Heart left ventricle (tissue), 16 donors: ENCODE measurements at regions not wholly inside any gene's neighbourhood (a gene's known extent, or its start where the extent isn't known, plus 50 kb on each side); places are given as distances from the start of the nearest gene placed in this dataset.

Experiments
- ATAC-seq, 4 donors: fragments of 200-7000 bp; cut with Tn5 transposase; one replicate each; pipeline ENCODE4 v1.9.1; 2020 to 2022; ENCODE audit warnings: moderate library complexity in 4 of 4, mild to moderate bottlenecking in 3 of 4, moderate number of reproducible peaks in 1 of 4
- DNase-seq, 5 donors: peaks; one replicate each; pipeline ENCODE4 v3.0.0-alpha.2; 2020
- H3K27ac ChIP-seq, 12 donors: fragments of 200-600 bp; sonication (generic) in 4 of 12; one replicate each; pipeline versions ENCODE4 v1.5.0 to v1.8.0; 2016 to 2022; ENCODE audit warnings: mild to moderate bottlenecking in 2 of 12
- H3K27me3 ChIP-seq, 9 donors: fragments of 200-600 bp; sonication (generic) in 2 of 9; one replicate each; pipeline versions ENCODE4 v1.5.1 to v1.8.0; 2016 to 2022; ENCODE audit warnings: mild to moderate bottlenecking in 3 of 9
- H3K36me3 ChIP-seq, 9 donors: fragments of 200-600 bp; sonication (generic) in 2 of 9; one replicate each; pipeline versions ENCODE4 v1.5.0 to v1.8.0; 2018 to 2022; ENCODE audit warnings: mild to moderate bottlenecking in 2 of 9
- H3K4me1 ChIP-seq, 12 donors: fragments of 200-600 bp; sonication (generic) in 4 of 12; one replicate each; pipeline versions ENCODE4 v1.5.0 to v1.8.0; 2016 to 2022; ENCODE audit warnings: mild to moderate bottlenecking in 3 of 12
- H3K4me3 ChIP-seq, 12 donors: fragments of 200-600 bp; sonication (generic) in 4 of 12; one replicate each; pipeline versions ENCODE4 v1.5.0 to v1.8.0; 2017 to 2022; ENCODE audit warnings: mild to moderate bottlenecking in 9 of 12, moderate library complexity in 4 of 12
- H3K9me3 ChIP-seq, 12 donors: fragments of 200-600 bp; sonication (generic) in 4 of 12; one replicate each; pipeline versions ENCODE4 v1.5.0 to v1.8.0; 2016 to 2022; ENCODE audit warnings: mild to moderate bottlenecking in 1 of 12
- POLR2A ChIP-seq, 2 donors: fragments of 450-650 bp; IDR thresholded peaks; one replicate each; pipeline ENCODE4 v1.6.1; 2017; ENCODE audit warnings: antibody characterized with exemption in 2 of 2, mild to moderate bottlenecking in 2 of 2, moderate library complexity in 2 of 2
- WGBS, 4 donors: extraction: QIAGEN DNeasy Blood & Tissue Kit in 2 of 4; methylation state at CpG; one replicate each; pipeline versions ENCODE4 v1.1.5 to v1.1.7; 2013 to 2018; 5-methylcytosine and 5-hydroxymethylcytosine counted together
- intact Hi-C, 10 donors: fragments of 100-400 bp; cut with DNase I; formaldehyde crosslinking; loops; one replicate each; pipeline versions ENCODE4 v1.11.1 to v1.14.2; 2022
- TF ChIP-seq, protein P1 (sequence below), 12 donors: fragments of 200-600 bp; sonication (generic) in 4 of 12; IDR thresholded peaks; one replicate each; pipeline versions ENCODE4 v1.5.0 to v1.8.0; 2018 to 2022; ENCODE audit warnings: antibody characterized with exemption in 12 of 12, mild to moderate bottlenecking in 5 of 12
- donor health status: ischemic (EF 13 %, LVEDD 7.1; RV severe dilation, severe dysfunction).
- donor health status: healthy with polysubstance abuse.
- donor health status: DM: no; HTN: yes; CAD: no.
- donor health status: DM: no; HTN: no; CAD: no.
- donor health status: ischemic (EF 25% LVEDD 6.9; RV normal size, moderate dysfunction).
- donor health status: ischemic (EF 25% LVEDD 5.7; RV mildly dilated, moderate dysfunction).
- donor health status: healthy.
- donor health status: DM: yes; HTN: yes; CAD: no.
- donor health status: ischemic (EF 35%, LVEDD 5.7; RV mildly dilated, moderate dysfunction).
- donor health status: nonischemic (EF 11% LVEDD 7.7; RV severe dilation, severe dysfunction).
- donor health status: DM: yes; HTN: yes; CAD: no.
- donor health status: PGD.
- donor health status: ischemic (EF 29% LVEDD 5.4; RV normal size, mild dysfunction).
- donor health status: nonischemic (EF 23%, LVEDD 6.1; RV moderate dilation, normal function).

GRCh38 chr2:16378031-16378430 lies 287.6 kb downstream of the CYRIA start:
- 78 to 87% (median 80%) methylated on average over 2 of the region's 2 CpGs for WGBS, 4 donors
- H3K9me3 ChIP-seq = peaks cover 0 to 2% (median 0%) of the 10 kb centered on the region in 12 donors
- TF ChIP-seq POLR2A (IDR thresholded peaks at IDR 0.05) = no peak
- TF ChIP-seq, protein P1, sequence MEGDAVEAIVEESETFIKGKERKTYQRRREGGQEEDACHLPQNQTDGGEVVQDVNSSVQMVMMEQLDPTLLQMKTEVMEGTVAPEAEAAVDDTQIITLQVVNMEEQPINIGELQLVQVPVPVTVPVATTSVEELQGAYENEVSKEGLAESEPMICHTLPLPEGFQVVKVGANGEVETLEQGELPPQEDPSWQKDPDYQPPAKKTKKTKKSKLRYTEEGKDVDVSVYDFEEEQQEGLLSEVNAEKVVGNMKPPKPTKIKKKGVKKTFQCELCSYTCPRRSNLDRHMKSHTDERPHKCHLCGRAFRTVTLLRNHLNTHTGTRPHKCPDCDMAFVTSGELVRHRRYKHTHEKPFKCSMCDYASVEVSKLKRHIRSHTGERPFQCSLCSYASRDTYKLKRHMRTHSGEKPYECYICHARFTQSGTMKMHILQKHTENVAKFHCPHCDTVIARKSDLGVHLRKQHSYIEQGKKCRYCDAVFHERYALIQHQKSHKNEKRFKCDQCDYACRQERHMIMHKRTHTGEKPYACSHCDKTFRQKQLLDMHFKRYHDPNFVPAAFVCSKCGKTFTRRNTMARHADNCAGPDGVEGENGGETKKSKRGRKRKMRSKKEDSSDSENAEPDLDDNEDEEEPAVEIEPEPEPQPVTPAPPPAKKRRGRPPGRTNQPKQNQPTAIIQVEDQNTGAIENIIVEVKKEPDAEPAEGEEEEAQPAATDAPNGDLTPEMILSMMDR (IDR thresholded peaks at IDR 0.05) = no peak
- H3K36me3 ChIP-seq = no peaks in the 10 kb centered on the region
- no peak overlapping the region for H3K4me3 ChIP-seq
- H3K4me1 ChIP-seq = no peaks in the 10 kb centered on the region
- ATAC-seq (no peak), DNase-seq (no peak)
- no peaks in the 10 kb centered on the region for H3K27me3 ChIP-seq
- H3K27ac ChIP-seq = no peak overlapping the region
- intact Hi-C loops = no loop called here

DNA sequence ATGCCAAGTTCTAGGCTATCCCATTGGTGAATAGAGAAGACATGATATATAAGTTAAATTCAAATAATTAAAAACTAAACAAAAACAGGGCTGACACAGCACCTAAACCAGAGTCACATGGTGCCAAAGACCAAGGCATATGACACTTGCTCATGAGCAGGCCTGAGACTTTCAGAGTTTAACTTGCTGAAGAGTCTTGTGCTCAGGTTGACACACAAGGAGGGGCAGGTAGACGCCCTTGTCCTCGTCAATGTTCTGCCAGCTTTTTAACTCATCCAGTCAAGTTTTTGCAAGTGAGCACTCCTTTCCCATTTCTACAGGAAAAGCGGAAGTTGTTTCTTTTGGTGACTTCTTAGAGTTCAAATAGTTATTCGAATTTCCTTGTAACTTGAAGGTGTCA lies 289.7 kb downstream of the CYRIA start:
- DNase-seq (no peak), ATAC-seq (no peak)
- Histone ChIP-seq H3K27me3 (no peaks in the 10 kb centered on the region), H3K27ac (no peak overlapping the region), H3K36me3 (no peaks in the 10 kb centered on the region), H3K4me1 (no peaks in the 10 kb centered on the region), H3K4me3 (no peak overlapping the region), H3K9me3 (peaks cover 0 to 12% (median 0%) of the 10 kb centered on the region in 12 donors)
- TF ChIP-seq POLR2A (IDR thresholded peaks at IDR 0.05) = no peak
- TF ChIP-seq, protein P1 (IDR thresholded peaks at IDR 0.05) = no peak
- 68 to 93% (median 86%) methylated on average over 4 of the region's 4 CpGs for WGBS, 4 donors
- intact Hi-C loops = no loop called here

- no peak for TF ChIP-seq POLR2A (IDR thresholded peaks at IDR 0.05)
- TF ChIP-seq, protein P1 (IDR thresholded peaks at IDR 0.05) = no peak
- Histone ChIP-seq H3K9me3 (peaks cover 0 to 12% (median 0%) of the 10 kb centered on the region in 12 donors), H3K36me3 (no peaks in the 10 kb centered on the region), H3K27ac (no peak overlapping the region), H3K4me3 (no peak overlapping the region), H3K27me3 (no peaks in the 10 kb centered on the region), H3K4me1 (no peaks in the 10 kb centered on the region)
- 86 to 95% (median 90%) methylated on average over 2 of the region's 2 CpGs for WGBS, 4 donors
- ATAC-seq (no peak), DNase-seq (no peak)
- intact Hi-C loops = no loop called here
These were observed 290.3 kb downstream of the CYRIA start for GRCh38 chr2:16375351-16375750.

GRCh38 chr2:16374671-16375070 lies 291.0 kb downstream of the CYRIA start:
- H3K4me3 ChIP-seq = no peak overlapping the region
- H3K36me3 ChIP-seq = no peaks in the 10 kb centered on the region
- 71 to 87% (median 82%) methylated on average over 6 of the region's 6 CpGs for WGBS, 4 donors
- no peaks in the 10 kb centered on the region for H3K4me1 ChIP-seq
- intact Hi-C loops = no loop called here
- no peaks in the 10 kb centered on the region for H3K27me3 ChIP-seq
- TF ChIP-seq, protein P1 (IDR thresholded peaks at IDR 0.05) = no peak
- no peak for TF ChIP-seq POLR2A (IDR thresholded peaks at IDR 0.05)
- H3K9me3 ChIP-seq = peaks cover 0 to 12% (median 0%) of the 10 kb centered on the region in 12 donors
- ATAC-seq = no peak
- H3K27ac ChIP-seq = no peak overlapping the region
- DNase-seq = no peak
